Kidney epithelial cell (primary cell): ENCODE measurements at regions not wholly inside any gene's neighbourhood (a gene's known extent, or its start where the extent isn't known, plus 50 kb on each side); places are given as distances from the start of the nearest gene placed in this dataset.

ENCODE experiments used
- DNase-seq: peaks from one replicate; pipeline ENCODE4 v3.0.0-alpha.2; 2010; ENCODE audit warnings: low read depth
- H3K27me3 ChIP-seq: 2 replicates; pipeline ENCODE4 v1.6.0; 2011; ENCODE audit warnings: low read length; ENCODE audit not compliant: control insufficient read depth, insufficient read depth
- H3K36me3 ChIP-seq: 2 replicates; pipeline ENCODE4 v1.5.1; 2011; ENCODE audit warnings: low read length; ENCODE audit not compliant: control insufficient read depth, insufficient read depth
- H3K4me3 ChIP-seq: 2 replicates; pipeline ENCODE4 v1.5.1; 2011; ENCODE audit warnings: low read depth, mild to moderate bottlenecking, control low read depth, low read length
- CTCF ChIP-seq: IDR thresholded peaks from 2 replicates; pipeline ENCODE4 v1.5.1; 2011; ENCODE audit warnings: mild to moderate bottlenecking, moderate library complexity, low read length, control low read depth, inconsistent platforms; ENCODE audit not compliant: insufficient read depth, poor library complexity, severe bottlenecking

- no peak for TF ChIP-seq CTCF
- no peaks in the 10 kb centered on the region for H3K36me3 ChIP-seq
- no peak overlapping the region for H3K4me3 ChIP-seq
- no peak for DNase-seq
- no peaks in the 10 kb centered on the region for H3K27me3 ChIP-seq
These were observed 615.6 kb downstream of the TBC1D22A start for GRCh38 chr22:47377926-47378560.

GRCh38 chr22:47376901-47377505 lies 614.6 kb downstream of the TBC1D22A start:
- no peak for TF ChIP-seq CTCF
- Histone ChIP-seq H3K27me3 (no peaks in the 10 kb centered on the region), H3K36me3 (no peaks in the 10 kb centered on the region), H3K4me3 (no peak overlapping the region)
- DNase-seq, result no peak

GRCh38 chr22:47376322-47376700 lies 613.9 kb downstream of the TBC1D22A start:
- no peak for TF ChIP-seq CTCF
- Histone ChIP-seq H3K4me3 (no peak overlapping the region), H3K36me3 (no peaks in the 10 kb centered on the region), H3K27me3 (no peaks in the 10 kb centered on the region)
- no peak for DNase-seq

- Histone ChIP-seq H3K4me3 (no peak overlapping the region), H3K27me3 (no peaks in the 10 kb centered on the region), H3K36me3 (no peaks in the 10 kb centered on the region)
- no peak for DNase-seq
- TF ChIP-seq CTCF, result no peak
These were observed 613.3 kb downstream of the TBC1D22A start for GRCh38 chr22:47375621-47376321.

GRCh38 chr22:47374901-47375575 lies 612.6 kb downstream of the TBC1D22A start:
- no peak for DNase-seq
- no peak for TF ChIP-seq CTCF
- Histone ChIP-seq H3K27me3 (no peaks in the 10 kb centered on the region), H3K36me3 (no peaks in the 10 kb centered on the region), H3K4me3 (no peak overlapping the region)
